AG04449 (cell line): ENCODE measurements at regions not wholly inside any gene's neighbourhood (a gene's known extent, or its start where the extent isn't known, plus 50 kb on each side); places are given as distances from the start of the nearest gene placed in this dataset.

ENCODE experiments used
- CTCF ChIA-PET: fragments of 350-600 bp; formaldehyde crosslinking; extraction: SDS; loops from one replicate; lab custom pipeline; 2021; ENCODE audit warnings: antibody characterized with exemption; lab: Yijun Ruan, JAX
- POLR2A ChIA-PET: fragments of 400-600, 350-600 bp; formaldehyde crosslinking; extraction: SDS; loops from one replicate; lab custom pipeline; 2020; ENCODE audit warnings: antibody characterized with exemption, inconsistent platforms; lab: Yijun Ruan, JAX
- DNase-seq: peaks from one replicate; pipeline ENCODE4 v3.0.0-alpha.2; 2010; ENCODE audit warnings: low read depth, low spot score
- H3K4me3 ChIP-seq: 2 replicates; pipeline ENCODE4 v1.5.1; 2011; ENCODE audit warnings: low read depth, mild to moderate bottlenecking, control low read depth, low read length
- TF ChIP-seq, protein P1 (sequence below): IDR thresholded peaks from one replicate; pipeline ENCODE4 v1.5.1; 2011; ENCODE audit warnings: mild to moderate bottlenecking, moderate library complexity, low read length, control low read depth, inconsistent platforms; ENCODE audit not compliant: insufficient read depth; ENCODE audit errors: missing control alignments

DNA sequence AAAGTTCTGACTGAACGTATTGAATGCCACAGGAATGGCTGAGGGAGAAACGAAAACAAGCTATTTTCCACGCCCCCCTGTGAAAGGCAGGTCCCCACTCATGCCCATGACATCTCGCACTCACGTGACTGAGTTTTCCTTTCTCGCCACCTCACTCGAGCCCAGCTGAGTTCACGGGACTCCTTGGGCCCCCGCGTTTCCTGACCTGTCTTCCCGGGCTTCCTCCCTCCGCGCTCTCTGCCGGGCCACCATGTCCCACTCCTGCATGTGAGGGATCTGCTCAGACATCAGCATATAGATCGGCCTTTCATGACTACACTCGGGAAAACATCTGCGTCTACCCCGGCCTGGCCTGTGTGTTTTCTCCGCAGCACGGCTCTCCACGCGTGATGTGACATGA is 226.0 kb upstream of the ADARB2 start:
- TF ChIP-seq, protein P1, sequence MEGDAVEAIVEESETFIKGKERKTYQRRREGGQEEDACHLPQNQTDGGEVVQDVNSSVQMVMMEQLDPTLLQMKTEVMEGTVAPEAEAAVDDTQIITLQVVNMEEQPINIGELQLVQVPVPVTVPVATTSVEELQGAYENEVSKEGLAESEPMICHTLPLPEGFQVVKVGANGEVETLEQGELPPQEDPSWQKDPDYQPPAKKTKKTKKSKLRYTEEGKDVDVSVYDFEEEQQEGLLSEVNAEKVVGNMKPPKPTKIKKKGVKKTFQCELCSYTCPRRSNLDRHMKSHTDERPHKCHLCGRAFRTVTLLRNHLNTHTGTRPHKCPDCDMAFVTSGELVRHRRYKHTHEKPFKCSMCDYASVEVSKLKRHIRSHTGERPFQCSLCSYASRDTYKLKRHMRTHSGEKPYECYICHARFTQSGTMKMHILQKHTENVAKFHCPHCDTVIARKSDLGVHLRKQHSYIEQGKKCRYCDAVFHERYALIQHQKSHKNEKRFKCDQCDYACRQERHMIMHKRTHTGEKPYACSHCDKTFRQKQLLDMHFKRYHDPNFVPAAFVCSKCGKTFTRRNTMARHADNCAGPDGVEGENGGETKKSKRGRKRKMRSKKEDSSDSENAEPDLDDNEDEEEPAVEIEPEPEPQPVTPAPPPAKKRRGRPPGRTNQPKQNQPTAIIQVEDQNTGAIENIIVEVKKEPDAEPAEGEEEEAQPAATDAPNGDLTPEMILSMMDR = no peak
- POLR2A ChIA-PET = no interaction called here
- no peak overlapping the region for H3K4me3 ChIP-seq
- DNase-seq = no peak
- CTCF ChIA-PET = no interaction called here

DNA sequence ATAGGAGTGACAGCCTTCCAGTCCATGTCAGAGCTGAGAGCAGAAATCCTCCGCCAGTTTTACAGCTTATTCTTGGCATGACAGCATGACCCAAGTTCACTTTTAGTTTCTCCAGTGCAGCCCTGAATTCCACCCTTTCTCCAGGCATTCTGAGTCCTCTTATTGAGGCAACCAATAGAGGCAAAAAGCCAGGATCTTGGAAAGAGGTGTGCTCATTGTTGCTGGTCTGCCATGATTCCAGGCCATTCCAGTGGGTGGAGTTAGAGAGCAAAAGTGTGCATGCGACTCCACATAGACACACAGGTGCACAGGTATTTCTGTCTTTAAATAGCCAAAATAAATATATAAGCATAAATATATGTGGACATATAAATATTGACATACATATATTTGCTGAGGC is 224.7 kb upstream of the ADARB2 start:
- no peak overlapping the region for H3K4me3 ChIP-seq
- no peak for DNase-seq
- TF ChIP-seq, protein P1 = no peak
- ChIA-PET CTCF (no interaction called here), POLR2A (no interaction called here)

DNA sequence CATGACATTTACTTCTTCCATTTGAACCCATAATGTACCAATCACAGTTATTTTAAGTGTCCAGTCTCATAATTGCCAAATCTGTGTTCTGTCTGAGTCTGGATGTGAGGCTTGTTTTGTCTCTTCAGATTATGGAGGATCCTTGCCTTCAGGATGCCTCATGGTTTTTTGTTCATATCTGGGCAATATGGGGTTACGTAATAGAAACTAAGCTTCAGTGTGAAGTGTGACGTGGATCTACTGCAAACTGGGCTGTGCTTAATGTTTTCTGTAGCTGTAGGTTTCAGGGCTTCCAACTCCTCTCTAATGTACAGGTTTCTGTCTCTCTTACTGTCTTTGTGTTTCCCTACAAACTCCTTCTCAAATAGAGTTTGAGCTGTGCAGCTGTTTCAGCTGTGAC is 223.7 kb upstream of the ADARB2 start:
- TF ChIP-seq, protein P1 = no peak
- ChIA-PET CTCF (no interaction called here), POLR2A (no interaction called here)
- H3K4me3 ChIP-seq = no peak overlapping the region
- no peak for DNase-seq

DNA sequence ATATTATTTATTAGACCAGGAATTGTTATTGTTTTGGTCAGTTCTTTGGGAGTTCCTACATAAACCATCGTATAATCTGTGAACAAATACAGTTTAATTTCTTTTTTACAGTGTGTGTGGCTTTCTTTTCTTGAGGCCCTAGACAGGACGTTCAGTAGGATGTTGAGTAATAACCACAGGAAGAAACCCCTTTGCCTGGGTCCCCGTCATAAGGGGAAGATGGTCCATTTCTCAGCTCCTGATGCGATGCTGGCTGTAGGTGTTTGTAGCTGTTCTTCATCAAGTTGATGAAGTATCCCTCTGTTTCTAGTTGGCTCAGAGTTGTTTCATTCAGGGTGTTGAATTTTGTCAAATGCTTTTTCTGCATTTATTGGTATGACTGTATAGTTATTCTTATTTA is 219.7 kb upstream of the ADARB2 start:
- no peak for DNase-seq
- TF ChIP-seq, protein P1 = no peak
- H3K4me3 ChIP-seq = no peak overlapping the region
- POLR2A ChIA-PET = no interaction called here
- CTCF ChIA-PET = no interaction called here

DNA sequence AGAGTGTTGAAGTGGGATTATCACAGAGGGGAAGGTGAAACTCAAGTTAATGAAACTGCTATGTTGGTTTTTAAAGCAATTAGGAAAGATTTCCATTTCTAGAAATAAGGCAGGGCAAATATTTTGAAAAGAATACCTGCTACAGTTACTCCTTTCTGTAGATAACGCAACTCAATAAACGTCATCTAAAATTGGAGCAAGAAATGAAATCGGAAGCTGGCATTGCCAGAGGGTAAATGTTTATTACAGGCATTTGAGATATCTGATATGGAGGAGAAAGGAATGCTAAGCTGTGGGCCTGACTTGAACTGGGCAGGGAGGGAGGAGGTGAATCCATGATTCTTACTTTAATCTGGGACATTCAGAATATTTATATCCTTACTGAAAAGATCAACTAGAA is 217.0 kb upstream of the ADARB2 start:
- POLR2A ChIA-PET = no interaction called here
- TF ChIP-seq, protein P1 = no peak
- CTCF ChIA-PET = no interaction called here
- H3K4me3 ChIP-seq = no peak overlapping the region
- DNase-seq = no peak

DNA sequence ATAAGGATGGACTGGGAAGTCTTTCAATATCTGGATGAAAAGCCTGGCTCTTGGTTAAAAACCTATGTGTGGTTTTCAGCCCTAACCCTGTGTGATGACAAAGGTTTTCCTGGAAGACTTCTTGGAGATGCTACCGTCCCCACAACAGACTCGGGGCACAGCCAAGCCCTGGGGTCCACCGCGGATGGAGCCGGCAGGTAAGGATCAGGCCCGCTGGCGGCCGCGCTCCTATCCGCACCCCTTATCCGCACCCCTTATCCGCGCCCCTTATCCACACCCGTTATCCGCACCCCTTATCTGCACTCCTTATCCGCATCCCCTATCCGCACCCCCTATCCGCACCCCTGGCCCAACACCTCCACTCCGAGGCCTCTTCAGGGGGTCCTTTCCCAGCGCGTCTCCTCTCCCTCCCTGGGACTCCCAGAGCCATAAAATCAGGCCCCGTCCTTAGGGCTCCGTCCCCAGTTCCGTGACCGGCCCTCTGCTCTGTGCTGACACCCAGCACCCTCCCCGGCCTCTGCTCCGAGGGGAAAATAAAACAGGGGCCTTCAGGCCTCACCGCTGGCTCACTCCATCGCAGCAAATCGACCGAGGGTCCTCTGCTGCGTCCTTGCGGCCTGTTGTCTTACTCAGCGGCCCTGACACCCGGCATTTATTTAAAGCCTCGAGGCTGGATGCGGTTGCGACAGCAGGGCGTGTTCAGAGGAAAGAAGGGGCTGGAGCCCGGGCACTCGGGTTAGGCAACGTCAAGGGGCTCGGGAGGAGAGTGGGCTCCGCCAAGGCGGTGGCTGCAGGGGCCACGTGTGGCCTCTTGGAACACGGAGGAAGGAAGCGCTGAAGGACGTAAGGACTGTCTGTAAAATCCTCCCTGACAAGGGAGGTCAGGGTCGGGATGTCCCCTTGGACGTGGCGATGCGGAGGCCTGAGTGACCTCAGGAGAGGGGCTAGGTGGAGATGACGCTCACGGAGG is 215.1 kb upstream of the ADARB2 start:
- ChIA-PET CTCF (no interaction called here), POLR2A (no interaction called here)
- H3K4me3 ChIP-seq = no peak overlapping the region
- TF ChIP-seq, protein P1 = no peak
- no peak for DNase-seq
